DMS114 treated with DMSO at 0.1 percent for 48 hours (cell line): ENCODE measurements at regions not wholly inside any gene's neighbourhood (a gene's known extent, or its start where the extent isn't known, plus 50 kb on each side); places are given as distances from the start of the nearest gene placed in this dataset.
"Not testable (repeated sequence)": the region's sequence is repeated elsewhere in the genome, so short reads cannot be mapped to it uniquely, and the experiment has no call there.

Experiments
- DNase-seq: peaks from one replicate; lab custom pipeline; 2025; ENCODE audit not compliant: unreplicated experiment; lab: John Stamatoyannopoulos, UW

DNA sequence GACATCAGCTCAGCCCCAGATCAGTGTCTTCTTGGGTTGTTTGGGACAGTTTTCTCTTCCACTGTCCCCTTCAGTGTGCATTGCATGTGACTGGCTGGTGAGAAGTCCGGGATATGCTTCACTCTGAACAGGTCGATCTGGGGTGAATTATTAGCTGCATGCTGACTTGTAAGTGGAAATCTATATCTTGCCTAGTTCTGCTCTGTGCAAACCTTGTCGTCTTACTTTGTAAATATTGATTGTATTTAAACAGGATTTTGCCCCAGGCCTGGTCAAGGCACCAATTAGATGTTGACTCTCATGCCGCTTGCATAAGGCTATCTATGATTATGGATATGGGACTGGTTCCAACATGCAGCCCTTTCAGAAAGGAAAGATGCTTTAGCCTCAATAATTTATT lies 669.7 kb downstream of the TYW1 start:
- not testable (repeated sequence) for DNase-seq

DNA sequence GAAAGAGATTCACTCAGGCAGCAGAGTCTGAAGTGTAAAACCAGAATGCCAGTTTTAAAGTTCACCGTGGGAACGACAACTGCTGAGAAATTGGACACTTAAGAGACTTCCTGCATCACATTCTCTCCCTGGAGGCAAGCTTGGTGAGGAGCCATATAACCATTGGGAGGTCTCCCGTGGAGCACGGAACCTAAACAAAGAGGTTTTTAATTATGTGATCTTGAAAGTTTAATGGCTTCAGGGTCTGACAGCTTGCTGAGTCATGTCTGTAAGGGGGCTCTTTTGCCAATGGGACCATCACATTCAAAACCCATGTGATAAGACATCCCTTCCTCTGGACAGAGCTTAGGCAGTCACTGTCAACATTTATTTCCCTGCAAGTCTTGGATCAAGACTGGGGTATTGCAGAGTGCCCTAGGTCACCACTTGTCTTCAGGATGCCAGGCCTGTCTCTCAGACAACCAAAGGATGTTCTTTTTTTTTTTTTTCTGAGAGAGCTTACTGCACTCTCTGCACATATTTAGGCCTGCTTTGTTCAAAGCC lies 674.4 kb downstream of the TYW1 start:
- no peak for DNase-seq

DNA sequence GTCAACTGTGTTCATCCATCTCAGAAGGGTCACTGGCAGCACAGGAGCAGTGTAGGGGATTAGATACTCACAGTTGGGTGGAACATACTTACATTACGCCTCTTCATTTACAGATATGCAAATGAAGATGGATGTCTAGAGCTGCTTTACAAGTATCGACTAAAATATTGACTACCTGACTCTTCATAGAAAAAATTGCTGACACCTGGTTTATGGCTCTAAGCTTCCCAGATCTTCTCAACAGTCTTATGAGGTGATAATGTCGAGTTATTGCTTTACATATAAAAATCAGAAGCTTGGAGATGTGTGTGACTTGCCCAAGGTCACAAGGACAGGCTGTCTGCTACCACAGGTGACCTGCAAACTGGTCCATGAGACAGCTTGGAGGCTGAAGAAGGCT lies 677.2 kb downstream of the TYW1 start:
- no peak for DNase-seq

DNA sequence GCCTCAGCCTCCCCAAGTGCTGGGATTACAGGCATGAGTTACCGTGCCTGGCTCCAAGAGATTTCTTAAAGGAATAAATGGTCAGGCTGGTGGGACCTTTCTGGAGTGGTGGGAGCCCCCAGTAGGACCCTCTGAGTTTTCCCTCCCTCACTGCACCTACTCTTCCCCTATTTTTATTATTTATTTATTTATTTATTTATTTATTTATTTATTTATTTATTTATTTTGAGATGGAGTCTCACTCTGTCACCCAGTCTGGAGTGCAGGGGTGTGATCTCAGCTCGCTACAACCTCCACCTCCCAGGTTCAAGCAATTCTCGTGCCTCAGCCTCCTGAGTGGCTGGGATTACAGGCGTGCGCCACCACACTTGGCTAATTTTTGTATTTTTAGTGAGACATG lies 678.2 kb downstream of the TYW1 start:
- DNase-seq, result not testable (repeated sequence)

DNA sequence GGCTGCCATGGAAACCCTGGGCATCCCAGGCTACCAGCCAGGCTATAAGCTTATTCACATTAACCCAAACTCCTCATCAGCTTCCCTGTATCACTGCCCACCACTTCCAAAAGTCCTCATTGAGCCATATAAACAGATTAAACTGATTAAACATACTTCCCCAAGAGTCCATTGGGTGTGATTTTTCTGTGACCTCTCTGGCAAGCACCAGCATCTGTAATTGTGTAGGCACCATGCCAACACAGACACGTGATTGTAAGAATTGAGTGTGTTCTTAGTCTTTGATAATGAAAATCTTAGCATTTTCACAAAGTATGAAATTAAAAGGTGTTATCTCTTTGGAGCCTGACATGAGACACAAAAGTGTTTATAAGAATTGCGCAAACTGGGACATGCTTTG lies 679.3 kb downstream of the TYW1 start:
- DNase-seq, result no peak

DNA sequence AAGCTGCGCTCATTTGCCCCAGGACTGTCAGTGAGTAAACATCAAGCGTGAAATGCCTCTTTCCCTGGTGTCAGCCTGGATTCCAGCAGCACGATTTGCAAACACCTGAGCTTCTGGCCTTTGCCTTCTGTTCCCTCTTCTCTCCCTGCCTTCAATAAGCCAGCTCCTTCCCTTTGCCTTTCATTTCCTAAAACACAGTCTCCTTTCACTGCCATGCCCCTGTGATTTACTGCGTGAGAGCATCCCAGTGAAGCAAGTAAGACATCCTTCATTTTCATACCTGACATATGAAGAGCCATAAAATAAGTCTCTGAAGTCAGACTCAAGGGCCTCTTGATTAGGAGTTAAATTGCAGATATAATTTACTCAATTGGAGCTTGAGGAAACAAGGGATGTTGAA lies 681.8 kb downstream of the TYW1 start:
- DNase-seq, result no peak

DNA sequence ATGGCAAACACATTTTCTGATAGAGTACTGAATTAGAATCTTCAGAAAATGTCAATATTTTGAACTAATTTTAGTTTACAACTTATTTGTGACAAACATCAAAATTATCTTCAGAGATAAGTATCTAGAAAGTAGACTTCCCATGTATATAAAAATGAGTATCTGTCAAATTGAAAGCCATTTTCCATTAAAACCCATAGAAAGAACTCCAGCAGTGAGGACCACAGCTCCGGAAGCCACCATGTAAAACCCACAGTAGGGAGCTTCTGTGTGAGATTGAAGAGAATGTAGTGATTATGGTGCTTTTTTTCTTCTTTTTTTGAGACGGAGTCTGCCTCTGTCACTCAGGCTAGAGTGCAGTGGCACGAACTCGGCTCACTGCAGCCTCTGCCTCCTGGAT lies 687.0 kb downstream of the TYW1 start:
- no peak for DNase-seq

DNA sequence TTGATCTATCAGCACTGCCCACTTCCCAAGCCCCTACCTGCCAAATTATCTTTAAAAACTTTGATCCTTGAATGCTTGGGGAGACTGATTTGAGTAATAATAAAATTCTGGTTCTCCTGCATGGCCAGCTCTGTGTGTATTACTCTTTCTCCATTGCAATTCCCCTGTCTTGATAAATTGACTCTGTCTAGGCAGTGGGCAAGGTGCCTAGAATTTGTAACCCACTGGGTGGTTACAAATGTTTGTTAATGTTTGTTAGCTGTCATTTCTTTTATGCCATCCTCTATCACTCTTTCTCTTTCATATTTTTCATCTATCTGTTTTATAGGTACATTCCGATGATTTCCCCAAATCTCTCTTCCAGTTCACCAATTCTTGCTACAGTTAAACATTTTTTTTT lies 694.1 kb downstream of the TYW1 start:
- DNase-seq, result no peak

DNA sequence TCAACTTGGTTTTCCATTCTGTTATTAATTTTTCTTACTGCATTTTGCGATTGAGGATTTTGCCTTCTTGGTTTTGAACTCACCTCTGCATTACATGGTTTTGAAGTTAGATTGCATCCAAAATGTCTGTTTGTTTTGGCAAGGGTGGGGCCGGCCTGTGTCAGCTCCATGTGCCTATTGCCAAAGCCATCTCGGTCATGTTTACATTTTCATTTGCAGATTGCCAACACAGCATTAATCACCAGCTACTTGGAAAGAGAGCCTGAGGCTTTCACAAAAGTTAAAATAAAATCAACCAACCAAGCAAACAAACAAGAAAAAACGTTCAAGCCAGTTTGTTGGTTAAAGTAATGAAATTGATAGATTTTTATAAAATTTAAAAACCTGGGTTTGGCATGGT lies 695.8 kb downstream of the TYW1 start:
- no peak for DNase-seq

- no peak for DNase-seq
Measured at GRCh38 chr7:67696124-67696523, 699.5 kb downstream of the TYW1 start.

- DNase-seq, result no peak
Measured at GRCh38 chr7:67696878-67697277, 700.2 kb downstream of the TYW1 start.

- no peak for DNase-seq
Measured at GRCh38 chr7:67698354-67698753, 701.7 kb downstream of the TYW1 start.

DNA sequence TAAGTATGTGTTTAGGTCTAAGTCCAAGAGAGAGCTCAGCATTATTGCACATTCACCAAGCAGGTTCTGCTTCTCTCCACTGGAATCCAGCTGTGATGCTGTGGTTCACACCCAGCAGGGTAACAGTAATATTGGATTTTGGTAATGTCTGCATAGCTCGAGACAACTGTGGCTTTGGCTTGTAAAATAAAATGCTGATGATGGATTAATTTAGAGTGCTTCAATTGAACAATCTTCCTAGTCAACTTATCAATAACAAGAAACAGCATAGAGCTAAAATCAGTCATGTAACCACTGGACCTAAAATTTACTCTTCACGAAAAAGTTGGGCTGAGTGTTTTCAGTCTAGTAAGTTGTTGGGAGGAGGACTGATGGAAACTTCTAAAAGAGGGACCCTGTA lies 709.2 kb downstream of the TYW1 start:
- DNase-seq, result no peak

GRCh38 chr7:67711706-67712105 lies 715.1 kb downstream of the TYW1 start:
- no peak for DNase-seq

DNA sequence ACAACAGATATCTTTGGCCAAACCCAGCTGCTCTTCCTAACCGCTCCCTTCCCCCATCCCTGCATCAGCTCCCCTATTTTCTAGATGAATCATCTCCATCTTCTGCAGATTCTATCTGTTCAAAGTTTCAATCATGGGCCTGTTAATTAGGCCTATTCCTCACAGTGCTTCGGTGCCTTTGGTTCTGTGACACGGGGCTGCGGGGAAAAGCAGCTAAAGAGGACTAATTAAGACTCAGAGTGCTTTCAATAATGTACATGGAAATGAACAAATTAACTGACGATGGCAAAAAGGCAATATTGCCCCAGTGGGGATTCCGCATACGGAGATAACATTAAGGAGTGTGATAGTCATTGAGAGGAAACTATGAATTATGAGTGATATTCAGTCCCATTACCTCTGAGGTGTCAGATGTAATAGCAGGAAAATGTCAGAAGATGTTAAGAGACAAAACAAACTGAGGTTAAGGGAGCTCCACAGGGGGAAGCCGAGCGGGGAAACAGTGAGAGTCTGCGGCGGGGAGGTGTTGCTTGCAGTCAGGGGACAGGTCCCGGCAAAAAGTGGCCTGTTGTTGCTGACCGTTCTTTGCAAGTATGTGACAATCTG lies 716.9 kb downstream of the TYW1 start:
- DNase-seq, result no peak

GRCh38 chr7:67716729-67717128 lies 720.1 kb downstream of the TYW1 start:
- DNase-seq, result no peak

GRCh38 chr7:67723591-67723990 lies 727.0 kb downstream of the TYW1 start:
- DNase-seq, result no peak

GRCh38 chr7:67724435-67724834 lies 727.8 kb downstream of the TYW1 start:
- no peak for DNase-seq

GRCh38 chr7:67724955-67725354 lies 728.3 kb downstream of the TYW1 start:
- DNase-seq, result no peak

DNA sequence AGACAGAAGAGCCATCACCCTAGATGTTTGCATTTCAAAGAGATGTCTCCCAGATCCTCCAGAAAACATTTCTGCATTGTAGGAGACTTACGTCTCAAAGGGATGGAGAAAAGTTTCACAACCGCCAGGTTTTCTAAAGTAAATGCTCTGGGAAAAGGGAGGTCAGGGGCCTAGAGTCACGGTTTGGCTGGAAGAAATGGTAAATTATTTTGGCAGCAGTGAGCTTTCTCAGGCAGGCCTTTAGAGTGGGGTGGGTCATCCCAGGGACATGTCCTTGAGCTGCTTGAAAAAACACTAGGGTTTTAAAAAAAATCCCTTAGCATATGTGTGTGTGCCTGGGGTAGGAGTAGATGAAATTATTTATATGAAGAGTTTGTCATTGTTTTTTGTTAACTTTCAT lies 728.8 kb downstream of the TYW1 start:
- DNase-seq, result no peak

GRCh38 chr7:67729771-67730170 lies 733.1 kb downstream of the TYW1 start:
- DNase-seq, result no peak

GRCh38 chr7:67731704-67732103 lies 735.1 kb downstream of the TYW1 start:
- DNase-seq, result no peak

DNA sequence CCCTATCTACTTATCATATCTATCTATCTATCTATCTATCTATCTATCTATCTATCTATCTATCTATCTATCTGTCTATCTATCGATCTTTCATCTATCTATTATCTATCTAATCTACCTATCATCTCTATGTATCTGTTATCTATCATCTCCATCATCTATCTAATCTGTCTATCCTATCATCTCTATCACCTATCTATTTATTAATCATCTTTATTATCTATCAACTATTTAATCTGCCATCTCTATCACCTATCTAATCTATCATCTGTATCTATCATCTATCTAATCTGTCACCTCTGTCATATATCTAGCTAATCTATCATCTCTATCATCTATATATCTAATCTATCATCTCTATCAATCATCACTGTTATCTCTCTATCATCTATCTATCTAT lies 736.3 kb downstream of the TYW1 start:
- no peak for DNase-seq
